ENCODE measurements at regions not wholly inside any gene's neighbourhood (a gene's known extent, or its start where the extent isn't known, plus 50 kb on each side); places are given as distances from the start of the nearest gene placed in this dataset.

DNA sequence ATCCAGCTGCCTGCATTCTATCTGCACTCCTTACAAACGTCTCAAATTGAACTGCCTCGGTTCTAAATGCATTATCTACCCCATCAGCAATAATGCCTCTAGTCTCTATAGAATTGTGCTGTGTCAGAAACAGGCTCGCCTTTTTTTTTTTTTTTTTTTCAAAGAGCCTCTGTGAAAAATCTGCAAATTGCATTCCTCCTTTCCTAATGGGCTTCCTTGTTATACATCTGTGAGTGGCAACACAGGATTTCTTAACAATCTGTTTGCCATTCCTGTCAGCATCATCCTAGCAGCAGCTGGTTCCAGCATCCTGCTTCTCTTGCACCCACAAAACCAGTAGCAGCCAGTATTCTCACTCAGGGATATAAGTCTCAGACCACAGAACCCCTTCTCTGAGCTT is 413.5 kb upstream of the SEMA3D start:
- peak in 1 of 2 donors; percentile 55 for DNase-seq (ENCODE audit: low read depth in 2 of 2)

DNA sequence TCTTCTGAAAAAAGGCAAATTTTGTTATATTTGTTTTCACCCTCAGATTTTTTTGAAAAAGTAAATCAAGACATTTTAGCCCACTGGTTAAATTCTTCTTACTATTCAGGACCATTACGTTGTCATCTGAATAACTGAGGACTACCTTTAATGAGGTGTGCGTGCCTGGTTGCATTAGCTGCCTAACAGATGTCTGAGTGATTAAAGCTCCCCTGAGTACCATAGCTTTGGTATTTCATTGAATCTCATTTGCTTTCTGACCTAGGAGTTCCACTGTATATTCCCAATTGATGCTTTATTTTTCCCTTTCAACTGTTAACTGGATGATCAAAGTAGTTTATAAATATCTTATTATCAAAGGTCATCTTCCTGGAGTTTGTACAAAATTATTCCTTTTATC is 410.0 kb upstream of the SEMA3D start:
- H3K79me2 ChIP-seq (ENCODE audit: control insufficient read depth, insufficient read depth, low read length): no peaks in the 10 kb centered on the region
- DNase-seq (ENCODE audit: low read depth in 2 of 2): no peak
- no peaks in the 10 kb centered on the region for H4K20me1 ChIP-seq (ENCODE audit: control insufficient read depth, extremely low read depth, insufficient read depth, low read length)
- H3K9me3 ChIP-seq (ENCODE audit: control insufficient read depth, insufficient read depth, low read depth, low read length): no peaks in the 10 kb centered on the region
- no peaks in the 10 kb centered on the region for H3K27me3 ChIP-seq (ENCODE audit: control insufficient read depth, insufficient read depth, low read length)
- TF ChIP-seq EZH2 (IDR thresholded peaks at IDR 0.05; ENCODE audit: low read length, missing control alignments): no peak
- TF ChIP-seq, protein P1, sequence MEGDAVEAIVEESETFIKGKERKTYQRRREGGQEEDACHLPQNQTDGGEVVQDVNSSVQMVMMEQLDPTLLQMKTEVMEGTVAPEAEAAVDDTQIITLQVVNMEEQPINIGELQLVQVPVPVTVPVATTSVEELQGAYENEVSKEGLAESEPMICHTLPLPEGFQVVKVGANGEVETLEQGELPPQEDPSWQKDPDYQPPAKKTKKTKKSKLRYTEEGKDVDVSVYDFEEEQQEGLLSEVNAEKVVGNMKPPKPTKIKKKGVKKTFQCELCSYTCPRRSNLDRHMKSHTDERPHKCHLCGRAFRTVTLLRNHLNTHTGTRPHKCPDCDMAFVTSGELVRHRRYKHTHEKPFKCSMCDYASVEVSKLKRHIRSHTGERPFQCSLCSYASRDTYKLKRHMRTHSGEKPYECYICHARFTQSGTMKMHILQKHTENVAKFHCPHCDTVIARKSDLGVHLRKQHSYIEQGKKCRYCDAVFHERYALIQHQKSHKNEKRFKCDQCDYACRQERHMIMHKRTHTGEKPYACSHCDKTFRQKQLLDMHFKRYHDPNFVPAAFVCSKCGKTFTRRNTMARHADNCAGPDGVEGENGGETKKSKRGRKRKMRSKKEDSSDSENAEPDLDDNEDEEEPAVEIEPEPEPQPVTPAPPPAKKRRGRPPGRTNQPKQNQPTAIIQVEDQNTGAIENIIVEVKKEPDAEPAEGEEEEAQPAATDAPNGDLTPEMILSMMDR (conservative IDR thresholded peaks at IDR 0.05 in 1 of 2, IDR thresholded peaks at IDR 0.05 in 1 of 2; ENCODE audit: low read depth in 1 of 2, low read length in 2 of 2): no peak
- H3K4me2 ChIP-seq (ENCODE audit: extremely low read depth, insufficient read depth, low read length): no peak overlapping the region
- no peaks in the 10 kb centered on the region for H3K36me3 ChIP-seq (ENCODE audit: control insufficient read depth, insufficient read depth, low read length)
- H3K4me1 ChIP-seq (ENCODE audit: control insufficient read depth, extremely low read depth, insufficient read depth, low read length): no peaks in the 10 kb centered on the region
- H3K4me3 ChIP-seq (replicated peaks in 1 of 4; ENCODE audit: control extremely low read depth in 1 of 4, insufficient read depth in 1 of 4, low read depth in 3 of 4, low read length in 4 of 4): no peak overlapping the region
- no peak overlapping the region for H3K9ac ChIP-seq (ENCODE audit: insufficient read depth, low read length)
- no peak overlapping the region for H3K27ac ChIP-seq (ENCODE audit: insufficient read depth, low read length)
- no peak overlapping the region for H2AFZ ChIP-seq (ENCODE audit: low read length)

More for the DNA sequence above, 413.5 kb upstream of the SEMA3D start:
- no peaks in the 10 kb centered on the region for H3K79me2 ChIP-seq (ENCODE audit: control insufficient read depth, insufficient read depth, low read length)
- H4K20me1 ChIP-seq (ENCODE audit: control insufficient read depth, extremely low read depth, insufficient read depth, low read length): no peaks in the 10 kb centered on the region
- H3K27ac ChIP-seq (ENCODE audit: insufficient read depth, low read length): no peak overlapping the region
- H3K27me3 ChIP-seq (ENCODE audit: control insufficient read depth, insufficient read depth, low read length): no peaks in the 10 kb centered on the region
- no peak overlapping the region for H3K9ac ChIP-seq (ENCODE audit: insufficient read depth, low read length)
- H3K4me2 ChIP-seq (ENCODE audit: extremely low read depth, insufficient read depth, low read length): no peak overlapping the region
- H3K4me3 ChIP-seq (replicated peaks in 1 of 4; ENCODE audit: control extremely low read depth in 1 of 4, insufficient read depth in 1 of 4, low read depth in 3 of 4, low read length in 4 of 4): no peak overlapping the region
- TF ChIP-seq, protein P1 (conservative IDR thresholded peaks at IDR 0.05 in 1 of 2, IDR thresholded peaks at IDR 0.05 in 1 of 2; ENCODE audit: low read depth in 1 of 2, low read length in 2 of 2): no peak
- no peak for TF ChIP-seq EZH2 (IDR thresholded peaks at IDR 0.05; ENCODE audit: low read length, missing control alignments)
- no peaks in the 10 kb centered on the region for H3K9me3 ChIP-seq (ENCODE audit: control insufficient read depth, insufficient read depth, low read depth, low read length)
- no peak overlapping the region for H2AFZ ChIP-seq (ENCODE audit: low read length)
- no peaks in the 10 kb centered on the region for H3K4me1 ChIP-seq (ENCODE audit: control insufficient read depth, extremely low read depth, insufficient read depth, low read length)
- H3K36me3 ChIP-seq (ENCODE audit: control insufficient read depth, insufficient read depth, low read length): no peaks in the 10 kb centered on the region

DNA sequence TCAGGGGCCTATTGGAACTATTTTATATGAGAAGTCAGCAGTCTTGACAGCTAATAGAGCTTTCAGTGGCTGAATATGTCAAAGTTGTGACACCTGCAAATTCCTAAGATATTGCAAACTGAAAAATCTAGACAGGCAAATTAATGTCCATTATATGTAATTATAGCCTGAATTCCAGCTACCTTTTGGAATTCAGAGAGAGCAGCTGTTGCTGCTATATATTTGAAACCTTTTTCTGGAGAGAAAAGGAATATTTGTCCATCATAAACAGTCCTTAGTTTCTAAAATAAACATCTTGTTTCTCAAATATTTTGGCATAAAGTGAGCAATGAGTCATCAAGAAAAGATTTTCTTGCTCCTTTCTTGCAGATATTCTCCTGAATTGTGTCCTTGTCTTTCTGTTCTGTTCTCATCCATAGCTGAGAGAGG is 408.9 kb upstream of the SEMA3D start:
- no peaks in the 10 kb centered on the region for H3K79me2 ChIP-seq (ENCODE audit: control insufficient read depth, insufficient read depth, low read length)
- H3K27ac ChIP-seq (ENCODE audit: insufficient read depth, low read length): no peak overlapping the region
- H3K4me3 ChIP-seq (replicated peaks in 1 of 4; ENCODE audit: control extremely low read depth in 1 of 4, insufficient read depth in 1 of 4, low read depth in 3 of 4, low read length in 4 of 4): no peak overlapping the region
- no peaks in the 10 kb centered on the region for H4K20me1 ChIP-seq (ENCODE audit: control insufficient read depth, extremely low read depth, insufficient read depth, low read length)
- no peak overlapping the region for H3K4me2 ChIP-seq (ENCODE audit: extremely low read depth, insufficient read depth, low read length)
- no peak for TF ChIP-seq EZH2 (IDR thresholded peaks at IDR 0.05; ENCODE audit: low read length, missing control alignments)
- TF ChIP-seq, protein P1 (conservative IDR thresholded peaks at IDR 0.05 in 1 of 2, IDR thresholded peaks at IDR 0.05 in 1 of 2; ENCODE audit: low read depth in 1 of 2, low read length in 2 of 2): no peak
- H3K9me3 ChIP-seq (ENCODE audit: control insufficient read depth, insufficient read depth, low read depth, low read length): no peaks in the 10 kb centered on the region
- no peaks in the 10 kb centered on the region for H3K4me1 ChIP-seq (ENCODE audit: control insufficient read depth, extremely low read depth, insufficient read depth, low read length)
- no peak overlapping the region for H3K9ac ChIP-seq (ENCODE audit: insufficient read depth, low read length)
- H3K27me3 ChIP-seq (ENCODE audit: control insufficient read depth, insufficient read depth, low read length): no peaks in the 10 kb centered on the region
- no peaks in the 10 kb centered on the region for H3K36me3 ChIP-seq (ENCODE audit: control insufficient read depth, insufficient read depth, low read length)
- peak; percentile 49 to 77 for DNase-seq (ENCODE audit: low read depth in 2 of 2)
- H2AFZ ChIP-seq (ENCODE audit: low read length): no peak overlapping the region
